ENCODE measurements at regions not wholly inside any gene's neighbourhood (a gene's known extent, or its start where the extent isn't known, plus 50 kb on each side); places are given as distances from the start of the nearest gene placed in this dataset.

GRCh38 chr3:106333911-106334618 is 465.3 kb upstream of the CBLB start:
- TF ChIP-seq, protein P1, sequence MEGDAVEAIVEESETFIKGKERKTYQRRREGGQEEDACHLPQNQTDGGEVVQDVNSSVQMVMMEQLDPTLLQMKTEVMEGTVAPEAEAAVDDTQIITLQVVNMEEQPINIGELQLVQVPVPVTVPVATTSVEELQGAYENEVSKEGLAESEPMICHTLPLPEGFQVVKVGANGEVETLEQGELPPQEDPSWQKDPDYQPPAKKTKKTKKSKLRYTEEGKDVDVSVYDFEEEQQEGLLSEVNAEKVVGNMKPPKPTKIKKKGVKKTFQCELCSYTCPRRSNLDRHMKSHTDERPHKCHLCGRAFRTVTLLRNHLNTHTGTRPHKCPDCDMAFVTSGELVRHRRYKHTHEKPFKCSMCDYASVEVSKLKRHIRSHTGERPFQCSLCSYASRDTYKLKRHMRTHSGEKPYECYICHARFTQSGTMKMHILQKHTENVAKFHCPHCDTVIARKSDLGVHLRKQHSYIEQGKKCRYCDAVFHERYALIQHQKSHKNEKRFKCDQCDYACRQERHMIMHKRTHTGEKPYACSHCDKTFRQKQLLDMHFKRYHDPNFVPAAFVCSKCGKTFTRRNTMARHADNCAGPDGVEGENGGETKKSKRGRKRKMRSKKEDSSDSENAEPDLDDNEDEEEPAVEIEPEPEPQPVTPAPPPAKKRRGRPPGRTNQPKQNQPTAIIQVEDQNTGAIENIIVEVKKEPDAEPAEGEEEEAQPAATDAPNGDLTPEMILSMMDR (IDR thresholded peaks at IDR 0.05; ENCODE audit: low read depth, low read length, missing input control) = no peak
- no peak for TF ChIP-seq GABPA (IDR thresholded peaks at IDR 0.05 in 1 of 2, conservative IDR thresholded peaks at IDR 0.05 in 1 of 2)
- TF ChIP-seq, protein P2, sequence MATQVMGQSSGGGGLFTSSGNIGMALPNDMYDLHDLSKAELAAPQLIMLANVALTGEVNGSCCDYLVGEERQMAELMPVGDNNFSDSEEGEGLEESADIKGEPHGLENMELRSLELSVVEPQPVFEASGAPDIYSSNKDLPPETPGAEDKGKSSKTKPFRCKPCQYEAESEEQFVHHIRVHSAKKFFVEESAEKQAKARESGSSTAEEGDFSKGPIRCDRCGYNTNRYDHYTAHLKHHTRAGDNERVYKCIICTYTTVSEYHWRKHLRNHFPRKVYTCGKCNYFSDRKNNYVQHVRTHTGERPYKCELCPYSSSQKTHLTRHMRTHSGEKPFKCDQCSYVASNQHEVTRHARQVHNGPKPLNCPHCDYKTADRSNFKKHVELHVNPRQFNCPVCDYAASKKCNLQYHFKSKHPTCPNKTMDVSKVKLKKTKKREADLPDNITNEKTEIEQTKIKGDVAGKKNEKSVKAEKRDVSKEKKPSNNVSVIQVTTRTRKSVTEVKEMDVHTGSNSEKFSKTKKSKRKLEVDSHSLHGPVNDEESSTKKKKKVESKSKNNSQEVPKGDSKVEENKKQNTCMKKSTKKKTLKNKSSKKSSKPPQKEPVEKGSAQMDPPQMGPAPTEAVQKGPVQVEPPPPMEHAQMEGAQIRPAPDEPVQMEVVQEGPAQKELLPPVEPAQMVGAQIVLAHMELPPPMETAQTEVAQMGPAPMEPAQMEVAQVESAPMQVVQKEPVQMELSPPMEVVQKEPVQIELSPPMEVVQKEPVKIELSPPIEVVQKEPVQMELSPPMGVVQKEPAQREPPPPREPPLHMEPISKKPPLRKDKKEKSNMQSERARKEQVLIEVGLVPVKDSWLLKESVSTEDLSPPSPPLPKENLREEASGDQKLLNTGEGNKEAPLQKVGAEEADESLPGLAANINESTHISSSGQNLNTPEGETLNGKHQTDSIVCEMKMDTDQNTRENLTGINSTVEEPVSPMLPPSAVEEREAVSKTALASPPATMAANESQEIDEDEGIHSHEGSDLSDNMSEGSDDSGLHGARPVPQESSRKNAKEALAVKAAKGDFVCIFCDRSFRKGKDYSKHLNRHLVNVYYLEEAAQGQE (IDR thresholded peaks at IDR 0.05) = no peak
- no peak for TF ChIP-seq RAD21 (IDR thresholded peaks at IDR 0.05)
- TF ChIP-seq JUND (IDR thresholded peaks at IDR 0.05) = no peak
- TF ChIP-seq, protein P3, sequence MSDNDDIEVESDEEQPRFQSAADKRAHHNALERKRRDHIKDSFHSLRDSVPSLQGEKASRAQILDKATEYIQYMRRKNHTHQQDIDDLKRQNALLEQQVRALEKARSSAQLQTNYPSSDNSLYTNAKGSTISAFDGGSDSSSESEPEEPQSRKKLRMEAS (IDR thresholded peaks at IDR 0.05) = no peak
- no peak for TF ChIP-seq EGR1 (IDR thresholded peaks at IDR 0.05; ENCODE audit: low read depth in 2 of 2)
- TF ChIP-seq TAF1 (conservative IDR thresholded peaks at IDR 0.05) = no peak
- no peak for TF ChIP-seq NR2F2 (IDR thresholded peaks at IDR 0.05)
- TF ChIP-seq SP1 (IDR thresholded peaks at IDR 0.05) = no peak
- TF ChIP-seq, protein P4, sequence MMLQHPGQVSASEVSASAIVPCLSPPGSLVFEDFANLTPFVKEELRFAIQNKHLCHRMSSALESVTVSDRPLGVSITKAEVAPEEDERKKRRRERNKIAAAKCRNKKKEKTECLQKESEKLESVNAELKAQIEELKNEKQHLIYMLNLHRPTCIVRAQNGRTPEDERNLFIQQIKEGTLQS (IDR thresholded peaks at IDR 0.05) = no peak
- no peak for TF ChIP-seq YY1 (IDR thresholded peaks at IDR 0.05)
- TF ChIP-seq FOXA1 (IDR thresholded peaks at IDR 0.05) = no peak
- TF ChIP-seq, protein P5, sequence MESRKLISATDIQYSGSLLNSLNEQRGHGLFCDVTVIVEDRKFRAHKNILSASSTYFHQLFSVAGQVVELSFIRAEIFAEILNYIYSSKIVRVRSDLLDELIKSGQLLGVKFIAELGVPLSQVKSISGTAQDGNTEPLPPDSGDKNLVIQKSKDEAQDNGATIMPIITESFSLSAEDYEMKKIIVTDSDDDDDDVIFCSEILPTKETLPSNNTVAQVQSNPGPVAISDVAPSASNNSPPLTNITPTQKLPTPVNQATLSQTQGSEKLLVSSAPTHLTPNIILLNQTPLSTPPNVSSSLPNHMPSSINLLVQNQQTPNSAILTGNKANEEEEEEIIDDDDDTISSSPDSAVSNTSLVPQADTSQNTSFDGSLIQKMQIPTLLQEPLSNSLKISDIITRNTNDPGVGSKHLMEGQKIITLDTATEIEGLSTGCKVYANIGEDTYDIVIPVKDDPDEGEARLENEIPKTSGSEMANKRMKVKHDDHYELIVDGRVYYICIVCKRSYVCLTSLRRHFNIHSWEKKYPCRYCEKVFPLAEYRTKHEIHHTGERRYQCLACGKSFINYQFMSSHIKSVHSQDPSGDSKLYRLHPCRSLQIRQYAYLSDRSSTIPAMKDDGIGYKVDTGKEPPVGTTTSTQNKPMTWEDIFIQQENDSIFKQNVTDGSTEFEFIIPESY (IDR thresholded peaks at IDR 0.05) = no peak

Measured in liver (tissue), 3 donors.